Mesenchymal stem cell (in vitro differentiated cells and primary cell): ENCODE measurements at regions not wholly inside any gene's neighbourhood (a gene's known extent, or its start where the extent isn't known, plus 50 kb on each side); places are given as distances from the start of the nearest gene placed in this dataset.

Experiments used
- DNase-seq: peaks from one replicate; pipeline ENCODE4 v3.0.0-alpha.2; 2013
- H2AFZ ChIP-seq: one replicate; pipeline ENCODE4 v1.6.1; 2013; ENCODE audit warnings: low read depth, mild to moderate bottlenecking, control low read depth, inconsistent platforms, low read length, moderate library complexity
- H2AK5ac ChIP-seq: 2 replicates; pipeline ENCODE4 v1.6.1; 2013; ENCODE audit warnings: low read length, moderate library complexity, mild to moderate bottlenecking, inconsistent platforms; ENCODE audit not compliant: severe bottlenecking
- H2BK120ac ChIP-seq: one replicate; pipeline ENCODE4 v1.6.1; 2013; ENCODE audit warnings: low read depth, mild to moderate bottlenecking, inconsistent platforms, low read length, moderate library complexity
- H2BK12ac ChIP-seq, 2 experiments: one replicate each; pipeline ENCODE4 v1.6.1; 2013; ENCODE audit warnings: inconsistent platforms in 2 of 2, low read length in 2 of 2, mild to moderate bottlenecking in 2 of 2, moderate library complexity in 2 of 2, control low read depth in 1 of 2
- H2BK15ac ChIP-seq: one replicate; pipeline ENCODE4 v1.6.1; 2013; ENCODE audit warnings: mild to moderate bottlenecking, low read depth, inconsistent platforms; ENCODE audit not compliant: poor library complexity, severe bottlenecking
- H2BK5ac ChIP-seq: 2 replicates; pipeline ENCODE4 v1.6.1; 2013; ENCODE audit warnings: low read depth, mild to moderate bottlenecking, low read length, control low read depth, inconsistent platforms; ENCODE audit not compliant: poor library complexity, severe bottlenecking
- H3K14ac ChIP-seq, 2 experiments: one replicate each; pipeline ENCODE4 v1.6.1; 2013; ENCODE audit warnings: inconsistent platforms in 2 of 2, low read length in 2 of 2, control low read depth in 1 of 2, mild to moderate bottlenecking in 1 of 2, moderate library complexity in 1 of 2
- H3K18ac ChIP-seq, 2 experiments: one replicate each; pipeline ENCODE4 v1.6.1; 2013; ENCODE audit warnings: inconsistent platforms in 2 of 2, low read length in 2 of 2, control low read depth in 1 of 2, low read depth in 1 of 2, mild to moderate bottlenecking in 1 of 2
- H3K23ac ChIP-seq, 2 experiments: one replicate each; pipeline ENCODE4 v1.6.1; 2013; ENCODE audit warnings: inconsistent platforms in 2 of 2, low read length in 2 of 2, mild to moderate bottlenecking in 2 of 2, moderate library complexity in 2 of 2, control low read depth in 1 of 2
- H3K27ac ChIP-seq: 2 replicates; pipeline ENCODE4 v1.5.1; 2013; ENCODE audit warnings: mild to moderate bottlenecking, moderate library complexity, low read length, control low read depth, inconsistent platforms; ENCODE audit not compliant: poor library complexity, severe bottlenecking
- H3K27me3 ChIP-seq, 2 experiments: 2 replicates each; pipeline versions ENCODE4 v1.6.1 to v1.7.0; 2013; ENCODE audit warnings: low read length in 2 of 2, mild to moderate bottlenecking in 2 of 2, moderate library complexity in 2 of 2, control low read depth in 1 of 2, inconsistent platforms in 1 of 2; ENCODE audit not compliant: control insufficient read depth in 1 of 2, insufficient read depth in 1 of 2
- H3K36me3 ChIP-seq, 2 experiments: 2 replicates each; pipeline versions ENCODE4 v1.6.1 to v1.7.0; 2013; ENCODE audit warnings: low read length in 2 of 2, control low read depth in 1 of 2, inconsistent platforms in 1 of 2, low read depth in 1 of 2, mild to moderate bottlenecking in 1 of 2; ENCODE audit not compliant: insufficient read depth in 2 of 2, control insufficient read depth in 1 of 2
- H3K4ac ChIP-seq, 2 experiments: one replicate each; pipeline ENCODE4 v1.6.1; 2013; ENCODE audit warnings: inconsistent platforms in 2 of 2, low read length in 2 of 2, mild to moderate bottlenecking in 2 of 2, moderate library complexity in 2 of 2, control low read depth in 1 of 2, low read depth in 1 of 2
- H3K4me1 ChIP-seq: 2 replicates; pipeline ENCODE4 v1.6.1; 2013; ENCODE audit warnings: low read depth, low read length, control low read depth; ENCODE audit not compliant: control insufficient read depth, insufficient read depth
- H3K4me2 ChIP-seq: 2 replicates; pipeline ENCODE4 v1.6.1; 2013; ENCODE audit warnings: low read length, mild to moderate bottlenecking, inconsistent platforms; ENCODE audit not compliant: poor library complexity, severe bottlenecking
- H3K4me3 ChIP-seq, 2 experiments: 2 replicates each; pipeline versions ENCODE4 v1.5.1 to v1.7.0; 2013; ENCODE audit warnings: low read length in 2 of 2, mild to moderate bottlenecking in 2 of 2, control low read depth in 1 of 2, low read depth in 1 of 2; ENCODE audit not compliant: insufficient read depth in 1 of 2
- H3K79me1 ChIP-seq: replicated peaks from 2 replicates; pipeline ENCODE4 v1.6.1; 2013; ENCODE audit warnings: mild to moderate bottlenecking, control low read depth, low read length, inconsistent platforms; ENCODE audit not compliant: poor library complexity, severe bottlenecking
- H3K9ac ChIP-seq: 2 replicates; pipeline ENCODE4 v1.7.0; 2013; ENCODE audit warnings: mild to moderate bottlenecking, low read length, moderate library complexity
- H3K9me3 ChIP-seq: 2 replicates; pipeline ENCODE4 v1.7.0; 2013; ENCODE audit warnings: mild to moderate bottlenecking, low read length; ENCODE audit not compliant: control insufficient read depth
- H4K8ac ChIP-seq: one replicate; pipeline ENCODE4 v1.6.1; 2013; ENCODE audit warnings: inconsistent platforms, mild to moderate bottlenecking, low read length, moderate library complexity
- H4K91ac ChIP-seq: one replicate; pipeline ENCODE4 v1.6.1; 2013; ENCODE audit warnings: mild to moderate bottlenecking, low read length, inconsistent platforms
- WGBS: methylation state at CpG from one replicate; pipeline ENCODE4 v1.1.7; 2013; ENCODE audit warnings: mixed read lengths; 5-methylcytosine and 5-hydroxymethylcytosine counted together

DNA sequence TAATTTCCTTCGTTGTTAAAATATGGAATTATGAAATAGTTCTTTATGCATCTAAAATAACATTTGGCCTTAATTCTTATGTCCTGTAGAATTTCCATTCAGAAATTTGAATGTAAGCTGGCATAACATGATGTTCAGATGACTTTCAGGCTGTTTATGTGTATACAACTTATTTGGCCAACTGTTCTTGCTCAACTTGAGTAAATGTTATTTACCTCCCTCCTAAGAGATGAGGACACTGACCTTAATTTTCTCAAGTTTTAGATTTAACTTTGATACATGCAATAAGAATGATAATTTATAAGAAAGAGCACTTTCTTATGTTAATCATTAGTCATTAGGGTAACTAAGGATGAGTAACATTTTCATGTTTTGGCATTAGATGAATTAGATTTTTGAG is 365.4 kb downstream of the AEBP2 start:
- no peaks in the 10 kb centered on the region for H3K27me3 ChIP-seq
- H3K4ac ChIP-seq = no peak overlapping the region
- no peak overlapping the region for H3K9ac ChIP-seq
- H4K8ac ChIP-seq = no peak overlapping the region
- H4K91ac ChIP-seq = no peak overlapping the region
- no peaks in the 10 kb centered on the region for H3K79me1 ChIP-seq
- H3K9me3 ChIP-seq = no peaks in the 10 kb centered on the region
- no peak overlapping the region for H2AFZ ChIP-seq
- H2BK15ac ChIP-seq = no peak overlapping the region
- no peaks in the 10 kb centered on the region for H3K4me1 ChIP-seq
- H3K4me3 ChIP-seq = no peak overlapping the region
- no peaks in the 10 kb centered on the region for H3K36me3 ChIP-seq
- no peak overlapping the region for H2BK5ac ChIP-seq
- H3K23ac ChIP-seq = no peak overlapping the region
- H2BK12ac ChIP-seq = no peak overlapping the region
- no peak overlapping the region for H3K4me2 ChIP-seq
- H2BK120ac ChIP-seq = no peak overlapping the region
- DNase-seq = no peak
- H3K27ac ChIP-seq = no peak overlapping the region
- WGBS = no CpG with 5 or more reads among the region's 1 CpG
- H3K18ac ChIP-seq = no peak overlapping the region
- H3K14ac ChIP-seq = no peak overlapping the region
- H2AK5ac ChIP-seq = no peak overlapping the region

GRCh38 chr12:19808371-19808770 is 369.1 kb downstream of the AEBP2 start:
- H3K79me1 ChIP-seq = no peaks in the 10 kb centered on the region
- no peak overlapping the region for H4K8ac ChIP-seq
- no peaks in the 10 kb centered on the region for H3K4me1 ChIP-seq
- no peaks in the 10 kb centered on the region for H3K36me3 ChIP-seq
- DNase-seq = no peak
- H4K91ac ChIP-seq = no peak overlapping the region
- H3K9ac ChIP-seq = no peak overlapping the region
- no peak overlapping the region for H3K4me3 ChIP-seq
- no peak overlapping the region for H2BK120ac ChIP-seq
- no peak overlapping the region for H2BK15ac ChIP-seq
- no peaks in the 10 kb centered on the region for H3K27me3 ChIP-seq
- H3K14ac ChIP-seq = no peak overlapping the region
- H2BK12ac ChIP-seq = no peak overlapping the region
- H2AFZ ChIP-seq = no peak overlapping the region
- 75% methylated on average over 2 of the region's 2 CpGs for WGBS
- no peak overlapping the region for H2BK5ac ChIP-seq
- H3K18ac ChIP-seq = no peak overlapping the region
- no peak overlapping the region for H3K23ac ChIP-seq
- no peaks in the 10 kb centered on the region for H3K9me3 ChIP-seq
- H3K4me2 ChIP-seq = no peak overlapping the region
- H2AK5ac ChIP-seq = no peak overlapping the region
- H3K4ac ChIP-seq = no peak overlapping the region
- H3K27ac ChIP-seq = no peak overlapping the region

DNA sequence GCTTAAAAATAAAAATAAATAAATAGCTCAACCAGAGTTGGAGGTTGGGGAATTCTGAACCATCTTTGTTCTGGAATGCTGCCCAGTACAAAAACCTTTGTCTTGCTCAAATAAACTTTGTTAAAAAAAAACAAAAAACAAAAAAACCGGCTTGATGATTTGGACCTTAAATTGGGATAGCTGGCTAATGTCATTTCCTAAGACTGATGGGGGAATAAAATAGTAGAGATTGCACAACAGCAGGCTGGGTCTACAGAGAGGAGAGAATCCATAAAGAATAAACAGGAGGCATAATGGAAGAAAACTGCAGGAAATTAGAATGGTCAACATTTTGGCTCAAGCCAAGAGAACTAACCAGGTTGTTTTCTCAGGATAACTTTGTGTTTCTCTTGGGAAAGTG is 370.9 kb downstream of the AEBP2 start:
- H4K91ac ChIP-seq = no peak overlapping the region
- H3K9me3 ChIP-seq = no peaks in the 10 kb centered on the region
- no peak overlapping the region for H4K8ac ChIP-seq
- H3K36me3 ChIP-seq = no peaks in the 10 kb centered on the region
- H2BK120ac ChIP-seq = no peak overlapping the region
- no peaks in the 10 kb centered on the region for H3K4me1 ChIP-seq
- H3K4me3 ChIP-seq = no peak overlapping the region
- no peak overlapping the region for H2BK5ac ChIP-seq
- 97% methylated on average over 1 of the region's 1 CpG for WGBS
- H3K14ac ChIP-seq = no peak overlapping the region
- DNase-seq = no peak
- H3K79me1 ChIP-seq = no peaks in the 10 kb centered on the region
- no peak overlapping the region for H2BK12ac ChIP-seq
- no peak overlapping the region for H3K23ac ChIP-seq
- no peak overlapping the region for H2AK5ac ChIP-seq
- no peaks in the 10 kb centered on the region for H3K27me3 ChIP-seq
- no peak overlapping the region for H3K9ac ChIP-seq
- no peak overlapping the region for H3K4ac ChIP-seq
- no peak overlapping the region for H2AFZ ChIP-seq
- no peak overlapping the region for H3K18ac ChIP-seq
- no peak overlapping the region for H3K4me2 ChIP-seq
- H2BK15ac ChIP-seq = no peak overlapping the region
- H3K27ac ChIP-seq = no peak overlapping the region

DNA sequence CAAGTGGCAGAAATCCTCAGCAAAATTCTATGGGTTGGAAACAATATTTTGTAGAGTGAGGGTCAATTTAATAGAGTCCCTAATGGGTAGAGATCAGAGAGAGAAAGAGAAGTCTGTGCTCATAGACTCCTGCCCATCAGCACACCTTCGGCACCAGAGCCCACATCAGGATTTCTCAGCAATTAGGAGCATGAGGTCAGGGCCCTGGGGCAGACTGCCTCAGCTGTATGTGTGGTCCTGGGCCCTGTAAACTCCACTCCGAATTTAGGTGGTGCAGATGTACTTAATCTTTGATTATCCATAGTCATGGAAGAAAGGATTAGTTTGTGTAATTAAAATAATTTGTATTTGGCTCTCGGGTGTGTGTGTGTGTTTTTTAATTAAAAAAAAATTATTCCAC is 372.6 kb downstream of the AEBP2 start:
- Histone ChIP-seq H3K36me3 (no peaks in the 10 kb centered on the region), H3K4me3 (no peak overlapping the region), H3K4me1 (no peaks in the 10 kb centered on the region), H3K4me2 (no peak overlapping the region), H2BK5ac (no peak overlapping the region), H2AK5ac (no peak overlapping the region), H3K14ac (no peak overlapping the region), H3K23ac (no peak overlapping the region), H3K27ac (no peak overlapping the region), H2BK120ac (no peak overlapping the region), H3K79me1 (no peaks in the 10 kb centered on the region), H3K4ac (no peak overlapping the region), H3K27me3 (no peaks in the 10 kb centered on the region), H3K9me3 (no peaks in the 10 kb centered on the region), H4K8ac (no peak overlapping the region), H2AFZ (no peak overlapping the region), H3K18ac (no peak overlapping the region), H4K91ac (no peak overlapping the region), H3K9ac (no peak overlapping the region), H2BK12ac (no peak overlapping the region), H2BK15ac (no peak overlapping the region)
- 84% methylated on average over 2 of the region's 3 CpGs for WGBS
- no peak for DNase-seq
